ENCODE measurements at regions not wholly inside any gene's neighbourhood (a gene's known extent, or its start where the extent isn't known, plus 50 kb on each side); places are given as distances from the start of the nearest gene placed in this dataset.

DNA sequence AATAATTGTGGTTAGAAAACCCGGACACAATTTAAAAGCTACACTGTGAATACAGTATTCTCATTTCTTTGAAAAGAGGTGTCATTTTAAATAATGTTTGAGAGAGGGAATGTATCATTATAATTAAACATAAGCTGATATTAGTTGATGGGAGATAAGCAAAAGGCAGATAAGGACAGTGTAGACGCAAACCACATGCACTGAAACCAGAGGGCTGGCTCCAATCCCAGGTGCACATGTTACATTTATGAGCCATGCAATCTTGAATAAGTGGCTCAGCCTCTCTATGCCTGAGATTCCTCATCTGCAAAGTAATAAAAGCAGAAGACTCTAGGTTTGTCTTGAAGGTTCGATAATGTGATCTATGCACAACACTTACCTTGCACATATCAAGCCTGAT is 238.7 kb downstream of the EFNB2 start:
- no peak for DNase-seq

DNA sequence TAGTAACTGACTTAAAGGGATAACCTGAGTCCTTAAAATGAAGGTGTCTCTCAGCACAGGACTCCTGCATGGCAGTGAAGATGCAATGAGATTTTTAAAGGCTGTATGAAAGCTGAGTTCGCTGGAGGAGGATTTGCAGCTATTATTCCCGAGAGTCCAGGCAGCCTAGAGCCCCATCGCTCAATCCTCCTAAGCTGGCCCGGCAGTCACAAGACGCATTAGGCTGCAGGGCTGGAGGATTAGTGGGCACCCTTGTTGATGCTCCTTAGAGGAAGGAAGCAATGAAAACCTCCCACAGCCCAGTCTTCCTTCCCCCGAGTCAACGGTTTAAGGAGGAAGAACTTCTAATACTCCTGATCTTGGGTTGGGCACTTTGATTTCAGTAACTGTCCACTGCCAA is 239.5 kb downstream of the EFNB2 start:
- no peak for DNase-seq

DNA sequence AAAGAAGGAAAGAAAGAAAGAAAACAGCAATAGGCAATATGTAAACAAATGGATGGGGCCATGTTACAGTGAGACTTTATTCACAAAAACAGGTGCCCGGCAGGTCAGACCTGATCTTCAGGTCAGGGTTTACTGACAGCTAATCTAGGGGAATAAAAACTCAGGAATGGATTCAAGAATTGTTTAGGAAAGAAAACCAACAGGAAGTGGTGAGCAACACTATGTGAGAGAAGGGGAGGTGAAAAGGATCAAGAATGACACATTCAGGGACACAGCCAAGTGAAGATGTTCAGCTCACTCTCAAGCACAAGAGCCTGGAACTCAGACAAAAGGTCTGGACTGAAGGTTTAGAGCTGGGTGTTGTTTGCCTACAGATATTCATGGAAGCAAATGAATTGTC is 244.5 kb downstream of the EFNB2 start:
- DNase-seq = no peak

DNA sequence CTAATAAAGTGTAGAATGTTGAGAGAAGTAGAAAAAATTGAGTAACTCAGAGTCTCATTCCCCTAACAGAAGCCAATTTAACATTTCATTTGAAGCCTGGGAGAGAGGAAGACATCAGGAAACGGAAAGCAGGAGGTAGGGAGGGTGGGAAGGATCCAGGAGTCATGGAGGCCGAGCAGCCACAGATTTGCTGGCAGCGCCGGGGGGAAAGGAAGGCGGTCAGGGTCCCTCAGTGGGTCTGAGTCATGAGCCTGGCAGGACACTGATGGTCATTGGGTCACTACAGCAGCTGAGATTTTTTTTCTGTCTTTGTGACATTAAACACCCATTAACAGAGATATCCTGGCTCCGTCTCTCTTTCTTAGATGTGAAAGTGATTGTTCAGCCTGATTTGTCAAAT is 248.1 kb downstream of the EFNB2 start:
- no peak for DNase-seq

DNA sequence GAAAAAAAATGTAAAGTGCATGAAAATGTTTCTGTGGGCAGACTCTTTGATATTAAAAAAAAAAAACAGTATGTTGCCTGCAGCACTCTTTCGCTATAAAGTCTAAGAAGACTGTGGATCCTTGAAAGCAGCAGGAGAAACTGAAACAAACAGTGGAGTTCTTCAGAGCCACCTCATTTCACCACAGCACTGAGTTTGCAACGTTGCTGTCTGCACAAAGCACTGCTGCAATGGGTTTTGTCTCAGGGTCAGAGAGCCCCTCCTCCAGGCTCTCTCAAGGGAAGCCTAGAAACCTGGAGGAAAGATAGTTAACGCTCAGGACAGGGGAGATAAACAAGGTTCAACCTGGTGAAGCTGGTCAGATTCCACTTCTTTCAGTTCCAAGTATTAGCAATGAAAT is 248.7 kb downstream of the EFNB2 start:
- no peak for DNase-seq

DNA sequence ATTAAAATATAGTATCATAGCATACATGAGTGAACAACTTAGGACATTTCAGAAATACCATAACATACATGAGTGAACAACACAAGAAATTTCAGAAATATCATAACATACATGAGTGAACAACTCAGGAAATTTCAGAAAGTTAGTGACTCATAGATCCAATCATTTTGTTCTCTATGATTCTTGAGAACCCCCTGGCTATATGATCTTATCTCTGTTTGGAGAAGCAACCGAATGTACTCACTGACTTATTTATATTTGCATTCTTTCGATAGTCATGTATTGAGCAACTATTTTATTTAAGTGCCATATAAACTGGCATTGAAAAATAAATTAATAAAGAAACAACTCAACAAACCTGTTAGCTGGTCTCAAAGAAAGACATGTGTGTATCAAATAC is 251.1 kb downstream of the EFNB2 start:
- no peak for DNase-seq

DNA sequence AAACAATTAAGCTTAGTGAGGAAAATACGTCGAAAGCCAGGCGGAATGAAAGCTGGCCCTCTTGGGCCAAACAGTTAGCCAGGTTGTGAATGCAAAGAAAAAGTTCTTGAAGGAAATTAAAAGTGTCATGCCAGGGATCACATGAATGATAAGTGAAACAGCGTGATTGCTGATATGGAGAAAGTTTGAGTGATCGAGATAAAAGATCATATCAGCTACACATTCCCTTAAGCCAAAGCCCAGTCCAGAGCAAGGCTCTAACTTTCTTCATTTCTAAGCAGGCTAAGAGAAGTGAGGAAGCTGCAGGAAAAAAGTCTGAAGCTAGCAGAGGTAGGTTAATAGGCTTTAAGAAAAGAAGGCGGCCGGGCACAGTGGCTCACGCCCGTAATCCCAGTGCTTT is 254.0 kb downstream of the EFNB2 start:
- DNase-seq = no peak

DNA sequence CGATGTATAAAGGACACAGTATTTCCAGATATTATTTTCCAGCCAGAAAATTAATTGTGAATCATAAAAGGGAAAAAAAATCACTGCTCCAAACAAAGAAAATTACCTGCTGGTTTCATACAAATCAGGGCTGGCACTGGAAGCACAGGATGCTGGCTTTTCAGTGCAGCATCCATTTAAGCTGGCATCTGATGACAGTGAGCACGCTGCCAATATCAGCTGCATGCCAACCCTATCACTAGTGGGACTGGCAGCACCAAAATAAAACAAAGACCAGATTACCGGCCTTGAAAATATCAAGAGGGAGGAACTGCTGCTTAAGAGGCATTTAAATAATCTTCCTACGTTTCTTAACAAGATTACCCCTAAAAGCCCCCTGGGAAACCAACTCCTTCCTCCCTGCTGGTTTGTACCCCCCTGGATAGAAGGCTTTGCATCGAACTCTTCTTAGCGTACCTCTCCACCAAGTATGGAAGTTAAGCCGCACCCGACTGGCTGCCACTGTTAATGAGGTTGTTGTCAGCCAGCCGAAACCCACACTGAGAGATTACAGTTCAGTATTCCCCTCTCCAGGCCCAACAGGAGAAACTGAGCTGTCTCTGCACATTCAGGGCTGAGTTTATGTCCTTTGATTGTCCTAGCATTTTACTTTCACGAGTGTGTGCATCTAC is 257.8 kb downstream of the EFNB2 start:
- no peak for DNase-seq

DNA sequence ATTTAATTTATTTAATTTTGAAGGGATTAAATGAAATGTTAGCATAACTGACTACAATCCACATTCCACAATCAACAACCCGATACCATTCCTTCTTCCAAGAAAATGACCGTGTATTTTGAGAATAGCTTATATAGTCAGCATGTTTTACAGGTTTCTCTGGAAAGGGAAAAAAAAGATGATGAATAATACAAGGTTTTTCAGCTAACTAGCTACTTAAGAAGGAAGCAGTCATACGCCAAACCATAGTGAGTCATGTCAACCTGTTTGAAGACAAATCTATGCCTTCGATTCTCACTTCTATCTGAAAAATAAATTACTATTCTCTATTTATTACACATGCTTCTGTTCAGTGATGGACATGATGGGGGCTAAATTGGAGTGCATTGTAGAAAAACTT is 258.6 kb downstream of the EFNB2 start:
- no peak for DNase-seq

DNA sequence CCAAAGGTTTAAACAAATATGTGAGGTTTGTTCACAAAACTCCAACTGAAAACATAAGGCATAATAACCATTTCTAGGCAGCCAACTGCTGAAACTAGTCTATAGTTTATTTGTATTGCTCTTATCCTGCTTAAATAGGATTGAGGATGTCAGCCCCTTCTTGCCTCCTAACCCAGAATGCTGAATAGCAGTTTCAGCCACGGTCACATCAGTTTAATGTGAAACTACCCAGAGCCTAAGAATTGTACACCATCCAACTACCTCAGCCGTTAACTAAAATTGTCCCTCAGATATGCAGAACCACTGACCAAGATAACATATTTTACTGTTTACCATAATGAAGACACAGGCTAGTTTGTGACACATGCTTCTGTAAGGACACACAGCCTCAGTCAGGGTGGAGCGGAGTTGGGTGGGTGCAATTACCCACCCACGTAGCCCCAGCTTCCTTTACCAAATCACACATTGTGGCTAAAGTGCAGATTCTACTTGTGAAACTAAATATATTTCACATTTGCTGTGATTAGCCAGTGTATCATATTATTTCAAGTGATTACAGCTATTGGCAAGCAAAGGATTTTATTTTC is 259.9 kb downstream of the EFNB2 start:
- no peak for DNase-seq

DNA sequence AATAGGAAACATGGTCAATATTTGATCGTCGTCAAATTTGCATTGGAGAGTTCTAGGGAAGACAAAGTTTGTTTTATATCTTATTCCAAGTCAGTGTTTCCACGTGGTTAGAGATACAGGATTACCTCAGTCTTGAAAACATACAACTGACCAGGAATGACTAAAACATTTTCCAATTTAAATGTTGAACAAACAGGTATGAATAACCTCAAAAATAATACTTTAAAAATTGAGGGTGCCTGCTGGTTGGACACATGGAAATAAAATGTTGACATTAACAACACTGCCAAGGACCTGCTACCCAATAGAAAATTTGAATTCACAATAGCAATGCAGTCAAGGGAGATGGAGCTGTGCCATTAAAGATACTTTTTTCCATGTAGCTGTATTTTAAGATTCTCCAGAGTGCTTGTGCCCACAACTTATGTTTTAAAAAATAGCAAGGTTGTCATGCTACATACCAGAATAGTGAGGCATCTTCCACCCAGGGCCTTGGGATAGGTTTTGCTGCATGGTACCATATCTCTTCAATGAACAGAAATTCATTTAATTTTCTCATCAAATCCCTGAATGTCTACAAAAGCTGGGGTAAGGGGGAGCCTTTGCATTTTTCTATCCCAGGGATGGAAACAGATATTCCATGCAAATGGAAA is 260.8 kb downstream of the EFNB2 start:
- no peak for DNase-seq

DNA sequence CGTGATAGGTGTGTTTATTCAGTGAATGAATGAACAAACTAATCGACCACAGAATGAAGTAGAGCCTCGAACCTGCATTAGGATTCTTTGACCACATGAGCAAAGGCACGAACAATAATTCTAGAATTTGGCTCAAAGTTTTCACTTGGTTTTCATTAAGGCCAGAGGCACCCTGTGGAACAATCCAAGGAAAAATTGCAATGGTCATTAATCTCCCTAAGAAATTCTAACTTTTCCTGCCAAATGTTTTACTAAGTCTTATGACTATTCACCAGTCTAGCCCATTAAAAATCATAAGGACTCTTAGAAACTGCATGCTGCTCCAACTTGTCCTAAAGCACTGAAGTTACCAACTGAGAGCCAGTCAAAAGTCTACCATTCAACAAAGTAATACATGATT is 271.7 kb downstream of the EFNB2 start:
- DNase-seq = no peak

DNA sequence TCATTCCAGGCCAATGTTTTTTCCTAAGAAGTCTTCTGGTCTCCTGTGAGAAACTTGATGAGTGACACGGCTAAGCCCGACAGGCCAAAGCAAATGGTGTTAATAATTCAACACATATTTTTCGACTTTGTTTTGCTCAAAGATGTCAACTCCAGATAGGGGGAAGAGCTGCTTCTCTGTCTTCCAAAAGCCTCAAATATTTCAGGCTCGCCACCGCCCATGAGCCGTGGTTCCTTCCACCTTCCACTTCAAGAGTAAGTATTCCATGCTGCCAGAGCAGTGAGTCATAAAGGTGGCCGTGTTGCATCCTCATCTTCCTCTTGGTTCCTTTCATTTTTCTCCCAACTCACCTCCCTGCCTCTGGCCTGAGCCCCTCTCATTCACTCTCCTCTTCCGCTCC is 272.6 kb downstream of the EFNB2 start:
- DNase-seq = no peak

DNA sequence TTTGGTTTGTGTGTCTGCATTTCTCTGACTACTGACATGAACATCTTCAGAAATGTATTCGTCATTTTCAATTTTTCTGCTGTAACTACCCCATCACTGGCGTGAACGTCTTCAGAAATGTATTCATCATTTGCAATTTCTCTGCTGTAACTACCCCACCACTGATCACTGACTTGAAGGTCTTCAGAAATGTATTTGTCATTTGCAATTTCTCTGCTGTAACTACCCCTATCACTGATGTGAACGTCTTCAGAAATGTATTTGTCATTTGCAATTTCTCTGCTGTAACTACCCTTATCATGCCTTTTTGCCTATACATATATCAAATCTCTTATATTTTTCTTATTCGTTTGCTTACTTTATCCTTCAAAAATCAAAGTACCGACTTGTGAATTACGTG is 274.0 kb downstream of the EFNB2 start:
- DNase-seq = no peak

DNA sequence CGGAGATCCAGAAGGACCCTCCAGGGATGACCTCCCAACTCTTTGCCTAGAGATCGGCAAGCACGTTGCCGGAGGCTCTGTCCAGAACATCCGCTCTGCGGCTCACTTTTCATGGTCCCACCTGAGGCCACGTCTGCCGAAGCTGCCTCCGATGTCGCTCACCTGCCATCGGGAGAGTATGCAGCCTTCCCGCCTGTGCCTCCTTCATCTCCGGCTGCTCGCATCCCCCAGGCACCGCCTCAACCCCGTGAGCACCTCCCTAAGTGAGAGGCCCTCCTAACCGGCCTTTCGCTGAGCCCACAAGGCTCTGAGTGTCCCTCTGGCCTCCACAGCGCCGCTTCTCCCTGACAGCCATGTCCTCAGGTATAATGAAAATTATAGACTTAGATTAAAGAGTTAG is 275.1 kb downstream of the EFNB2 start:
- no peak for DNase-seq

DNA sequence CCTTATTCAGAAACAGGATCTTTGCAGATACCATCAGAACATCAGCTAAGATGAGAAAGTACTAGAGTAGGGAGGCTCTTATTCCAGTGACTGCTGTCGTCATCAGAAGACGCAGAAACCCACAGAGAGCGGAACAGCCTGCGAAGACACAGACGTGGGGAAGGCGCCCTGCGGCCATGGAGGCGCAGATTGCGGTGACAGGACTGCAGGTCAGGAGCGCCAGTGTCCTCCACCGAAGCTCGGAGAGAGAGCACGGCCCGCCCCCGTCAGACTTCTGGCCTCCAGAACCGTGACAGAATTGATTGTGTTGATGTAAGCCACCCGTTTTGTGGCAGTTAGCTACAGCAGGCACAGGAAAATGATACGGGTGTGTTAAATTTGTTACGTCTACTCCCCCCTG is 275.5 kb downstream of the EFNB2 start:
- DNase-seq = no peak

DNA sequence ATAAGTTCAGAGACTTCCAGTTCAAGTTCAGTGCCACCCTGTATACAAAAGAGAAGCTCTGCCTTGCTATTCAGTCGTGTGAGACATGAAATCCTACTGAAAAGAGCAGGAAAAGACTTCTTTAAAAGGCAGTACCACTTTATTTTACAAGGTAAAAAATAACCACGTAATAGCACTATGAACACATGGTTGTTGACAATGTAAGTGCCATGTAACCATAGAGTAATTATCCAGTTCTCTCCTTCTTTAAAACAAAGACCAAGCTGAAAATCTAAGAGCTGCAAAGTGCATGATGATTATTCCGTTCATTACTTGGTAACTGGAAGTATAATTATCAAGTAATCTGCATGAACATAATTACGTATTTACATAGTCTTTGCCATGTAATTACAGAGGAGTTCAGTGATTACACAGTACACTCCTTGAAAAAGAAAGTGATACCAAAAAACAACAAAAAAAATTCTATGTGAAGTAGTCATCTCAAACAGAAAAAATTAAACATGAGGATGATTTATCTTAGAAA is 288.7 kb downstream of the EFNB2 start:
- DNase-seq = no peak

DNA sequence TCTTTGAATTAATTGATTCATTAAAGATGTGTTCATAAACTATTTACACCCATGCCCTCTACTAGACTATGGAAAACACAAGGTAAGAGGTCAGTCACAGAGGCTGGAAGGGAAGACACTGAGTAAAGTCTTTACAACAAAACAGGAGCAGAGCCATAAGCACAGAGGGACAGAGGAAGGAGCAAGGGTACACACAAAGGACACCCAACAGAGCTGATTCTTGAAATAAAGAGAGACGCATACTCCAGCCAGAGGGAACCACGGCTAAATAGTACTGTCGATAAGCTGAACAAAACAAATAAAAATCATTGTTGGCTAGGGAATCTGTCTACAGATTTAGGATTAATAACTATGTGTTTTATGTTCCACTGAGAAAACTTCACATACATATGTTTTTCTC is 289.2 kb downstream of the EFNB2 start:
- no peak for DNase-seq

DNA sequence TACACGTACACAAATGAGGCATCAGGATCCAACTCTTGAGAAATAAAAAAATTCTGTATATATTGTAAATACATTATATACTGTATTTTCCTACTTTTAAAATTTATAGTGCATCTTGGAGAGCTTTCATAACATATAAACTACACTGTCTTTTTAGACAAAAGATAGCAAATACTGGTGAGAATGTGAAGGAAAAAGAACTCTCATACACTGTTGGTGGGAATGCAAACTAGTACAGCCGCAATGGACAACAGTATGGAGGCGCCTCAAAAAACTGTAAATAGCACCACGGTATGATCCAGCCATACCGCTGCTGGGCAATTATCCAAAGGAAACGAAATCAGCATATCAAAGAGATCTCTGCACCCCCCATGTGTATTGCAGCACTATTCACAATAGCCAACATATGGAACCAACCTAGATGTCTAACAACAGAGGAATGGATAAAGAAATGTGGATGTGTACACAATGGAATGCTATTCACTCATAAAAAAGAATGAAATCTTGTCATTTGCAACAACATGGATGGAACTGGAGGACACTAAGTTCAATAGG is 292.4 kb downstream of the EFNB2 start:
- DNase-seq = no peak

DNA sequence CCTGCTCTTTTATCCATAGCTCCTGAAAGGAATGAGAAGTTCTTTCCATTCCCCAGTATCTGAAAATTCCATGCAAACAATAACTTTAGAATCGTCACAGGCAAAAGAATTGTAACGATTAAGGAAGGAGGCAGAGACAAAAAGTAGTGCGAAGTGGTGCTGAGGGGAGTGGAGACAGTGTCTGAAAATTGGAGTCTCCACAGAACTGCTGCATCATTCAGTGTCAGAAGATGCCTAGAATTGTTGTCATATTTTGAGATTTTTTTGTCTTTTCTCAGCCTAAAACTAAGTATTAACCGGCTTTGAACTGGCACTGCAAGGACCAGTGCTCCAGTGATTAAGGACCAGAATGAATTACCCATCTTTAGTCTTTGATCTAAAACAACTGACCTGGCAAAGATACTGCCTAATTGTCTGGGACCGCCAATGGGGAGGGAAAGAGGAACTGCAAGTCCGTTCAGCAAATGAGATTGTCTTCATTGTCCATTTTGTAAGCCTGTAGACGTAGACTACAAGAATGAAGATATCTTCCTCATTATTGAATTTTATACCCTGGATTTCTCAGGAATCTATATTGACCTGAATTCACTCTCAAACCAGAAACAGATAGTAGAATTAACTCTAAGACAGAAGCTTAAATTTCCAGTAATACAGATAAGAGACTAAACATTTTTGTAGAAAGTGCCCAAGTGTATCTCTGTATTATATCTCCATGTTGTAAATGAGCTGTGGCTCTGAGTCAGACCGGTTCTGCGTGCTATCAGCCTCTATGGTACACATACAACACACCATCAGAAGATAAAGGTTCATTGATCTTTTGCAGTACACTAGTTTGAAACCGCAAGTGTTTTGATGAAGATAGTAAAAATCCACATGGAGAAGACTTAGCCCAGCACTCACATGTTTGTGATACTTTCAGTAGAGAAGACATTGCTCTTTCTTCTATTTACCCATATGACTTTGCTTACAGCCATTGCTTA is 293.2 kb downstream of the EFNB2 start:
- DNase-seq = no peak

DNA sequence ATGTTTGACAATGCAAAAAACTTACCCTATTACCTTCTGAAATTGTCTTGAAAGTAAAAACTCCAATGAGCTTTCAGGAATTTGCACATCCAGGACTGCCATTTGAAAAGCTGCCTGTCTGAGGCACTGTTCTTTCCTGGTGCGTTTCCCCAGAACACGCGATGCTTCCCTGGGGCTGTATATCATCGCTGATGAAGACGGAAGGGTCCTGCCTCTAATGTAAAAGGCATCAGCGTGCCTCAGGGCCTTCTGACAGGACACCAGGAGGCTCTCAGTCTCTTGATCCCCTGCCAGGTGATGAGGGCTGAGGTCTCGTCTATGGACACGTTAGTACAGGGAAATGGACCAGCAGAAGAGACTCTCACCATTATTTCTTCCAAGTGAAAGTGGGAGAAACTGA is 296.8 kb downstream of the EFNB2 start:
- DNase-seq = no peak

DNA sequence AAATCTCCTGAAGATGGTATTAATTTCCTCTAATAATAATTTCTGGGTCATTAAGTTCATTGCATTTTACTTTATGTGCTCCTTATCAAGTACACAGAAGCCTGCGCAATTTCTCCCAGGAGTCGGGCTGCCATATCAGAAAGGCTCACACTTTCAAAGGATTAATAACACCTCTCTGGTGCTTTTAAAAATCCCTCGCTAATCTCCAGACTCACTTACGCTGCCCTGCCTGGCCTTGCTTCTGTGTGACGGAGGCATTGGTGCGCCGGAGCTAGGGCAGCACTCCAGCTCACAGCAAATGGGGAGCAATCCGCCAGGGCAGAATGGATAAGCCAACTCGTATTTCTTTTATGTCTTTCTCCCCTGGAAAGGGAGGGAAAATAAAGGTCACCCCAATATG is 300.8 kb downstream of the EFNB2 start:
- DNase-seq = no peak

Data from activated gamma-delta T cell (primary cell).